IPS-20b (cell line): ENCODE measurements at regions not wholly inside any gene's neighbourhood (a gene's known extent, or its start where the extent isn't known, plus 50 kb on each side); places are given as distances from the start of the nearest gene placed in this dataset.
"Not testable (repeated sequence)": the region's sequence is repeated elsewhere in the genome, so short reads cannot be mapped to it uniquely, and the experiment has no call there.

Experiments used
- H3K27ac ChIP-seq: one replicate; pipeline ENCODE4 v1.5.1; 2013; ENCODE audit warnings: low read length
- H3K27me3 ChIP-seq: 2 replicates; pipeline ENCODE4 v1.6.1; 2013; ENCODE audit warnings: mild to moderate bottlenecking, low read length, inconsistent platforms; ENCODE audit not compliant: insufficient read depth
- H3K36me3 ChIP-seq: 2 replicates; pipeline ENCODE4 v1.6.1; 2013; ENCODE audit warnings: low read depth, mild to moderate bottlenecking, inconsistent platforms, low read length, moderate library complexity; ENCODE audit not compliant: insufficient read depth
- H3K4me1 ChIP-seq: 2 replicates; pipeline ENCODE4 v1.6.1; 2013; ENCODE audit warnings: mild to moderate bottlenecking, control low read depth, inconsistent platforms, low read length, moderate library complexity; ENCODE audit not compliant: insufficient read depth
- H3K4me3 ChIP-seq: 2 replicates; pipeline ENCODE4 v1.5.1; 2013; ENCODE audit warnings: mild to moderate bottlenecking, low read length, inconsistent platforms
- H3K9ac ChIP-seq: 2 replicates; pipeline ENCODE4 v1.6.1; 2013; ENCODE audit warnings: low read depth, mild to moderate bottlenecking, inconsistent platforms, low read length, moderate library complexity
- H3K9me3 ChIP-seq: 2 replicates; pipeline ENCODE4 v1.6.1; 2013; ENCODE audit warnings: mild to moderate bottlenecking, low read depth, low read length, inconsistent platforms; ENCODE audit not compliant: insufficient read depth

DNA sequence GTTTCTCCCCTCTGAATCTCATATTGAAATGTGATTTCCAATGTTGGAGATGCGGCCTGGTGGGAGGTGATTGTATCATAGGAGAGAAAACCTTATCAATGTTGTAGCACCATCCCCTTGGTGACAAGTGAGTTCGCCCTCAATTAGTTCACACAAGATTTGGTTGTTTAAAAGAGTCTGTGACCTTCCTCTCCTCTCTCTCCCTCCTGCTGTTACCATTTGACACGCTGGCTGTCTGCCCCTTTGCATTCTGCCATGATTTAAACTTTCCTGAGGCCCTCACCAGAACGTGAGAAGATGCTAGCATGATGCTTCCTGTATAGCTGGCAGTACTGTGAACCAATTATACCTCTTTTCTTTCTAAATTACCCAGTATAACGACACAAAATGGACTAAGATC lies 730.9 kb upstream of the PRMT6 start:
- Histone ChIP-seq H3K27ac (no peak overlapping the region), H3K9ac (no peak overlapping the region), H3K27me3 (no peaks in the 10 kb centered on the region), H3K4me3 (no peak overlapping the region), H3K36me3 (no peaks in the 10 kb centered on the region), H3K4me1 (no peaks in the 10 kb centered on the region), H3K9me3 (no peaks in the 10 kb centered on the region)

DNA sequence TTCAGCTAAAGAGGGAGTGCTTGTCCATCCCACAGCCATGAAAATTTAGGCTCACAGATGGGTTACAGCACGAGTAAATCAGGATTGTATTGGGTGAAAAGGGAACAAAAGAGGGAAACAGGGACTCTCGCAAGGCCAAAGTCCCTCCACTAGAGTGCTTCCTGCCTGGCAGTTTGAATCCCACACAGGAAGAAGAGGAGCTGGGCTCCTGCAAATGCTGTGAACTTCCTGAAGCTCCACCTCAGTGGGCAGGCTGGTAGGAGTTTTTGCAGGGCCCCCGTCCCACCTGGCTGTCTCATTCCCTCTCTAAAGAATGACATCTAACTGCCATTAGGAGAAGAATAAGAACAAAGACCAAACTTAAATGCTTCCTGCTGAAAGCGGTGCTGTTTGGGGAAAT lies 712.0 kb upstream of the PRMT6 start:
- no peaks in the 10 kb centered on the region for H3K27me3 ChIP-seq
- H3K4me3 ChIP-seq: no peak overlapping the region
- H3K9ac ChIP-seq: no peak overlapping the region
- no peaks in the 10 kb centered on the region; the same call in 1 of the 2 replicates for H3K4me1 ChIP-seq
- no peak overlapping the region for H3K27ac ChIP-seq
- no peaks in the 10 kb centered on the region for H3K36me3 ChIP-seq
- peaks cover 12% of the 10 kb centered on the region; the same call in 1 of the 2 replicates for H3K9me3 ChIP-seq

DNA sequence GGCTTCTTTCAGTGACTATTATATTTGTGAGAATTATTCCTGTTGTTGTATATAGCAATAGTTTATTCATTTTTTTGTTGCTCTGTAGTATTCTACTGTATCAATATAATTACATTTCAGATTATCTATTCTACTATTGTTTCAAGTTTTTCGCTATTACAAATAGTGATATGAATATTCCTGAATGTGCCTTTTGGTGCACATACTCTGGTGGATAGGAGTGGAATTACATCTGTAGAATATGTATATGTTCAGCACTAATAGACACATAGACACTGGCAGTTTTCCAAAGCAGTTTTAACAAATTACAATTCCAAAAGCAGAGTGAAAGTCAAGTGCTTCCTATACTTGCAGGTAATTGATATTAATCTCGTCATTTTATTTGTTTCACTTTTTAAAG lies 696.2 kb upstream of the PRMT6 start:
- no peaks in the 10 kb centered on the region for H3K36me3 ChIP-seq
- H3K27me3 ChIP-seq: no peaks in the 10 kb centered on the region
- no peak overlapping the region for H3K9ac ChIP-seq
- H3K27ac ChIP-seq: no peak overlapping the region
- no peaks in the 10 kb centered on the region for H3K4me1 ChIP-seq
- H3K9me3 ChIP-seq: peaks cover 6% of the 10 kb centered on the region
- H3K4me3 ChIP-seq: no peak overlapping the region

DNA sequence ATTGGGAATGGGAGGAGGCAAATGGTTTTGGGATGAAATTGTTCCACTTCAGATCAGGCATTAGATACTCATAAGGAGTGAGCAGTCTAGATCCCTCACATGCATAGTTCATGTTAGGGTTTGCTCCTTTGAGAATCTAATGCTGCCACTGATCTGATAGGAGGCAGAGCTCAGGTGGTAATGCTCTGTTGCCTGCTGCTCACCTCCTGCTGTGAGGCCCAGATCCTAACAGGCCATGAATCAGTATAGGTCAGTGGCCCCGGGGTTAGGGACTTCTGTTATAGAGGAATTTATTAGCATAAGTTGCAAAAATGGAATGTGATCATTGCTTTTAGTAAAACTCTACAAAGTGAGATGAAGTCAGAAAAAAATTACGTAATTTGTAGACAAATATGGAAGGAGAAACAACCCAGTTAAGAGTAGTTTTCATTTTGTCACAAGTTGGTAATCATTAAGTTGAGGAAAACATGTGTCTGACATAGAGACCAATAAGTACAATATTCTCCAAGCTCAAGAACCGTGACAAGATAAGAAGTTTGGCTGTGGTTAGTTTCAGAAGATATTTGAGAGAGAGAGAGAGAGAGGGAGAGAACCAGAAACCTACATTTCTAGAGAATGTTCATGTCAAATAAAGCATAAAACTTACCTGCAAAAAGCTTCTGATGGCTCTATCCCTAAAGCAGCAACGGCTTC lies 689.7 kb upstream of the PRMT6 start:
- H3K27me3 ChIP-seq: no peaks in the 10 kb centered on the region
- no peak overlapping the region for H3K27ac ChIP-seq
- H3K9ac ChIP-seq: no peak overlapping the region
- H3K4me3 ChIP-seq: no peak overlapping the region
- no peaks in the 10 kb centered on the region for H3K36me3 ChIP-seq
- no peaks in the 10 kb centered on the region for H3K4me1 ChIP-seq
- no peaks in the 10 kb centered on the region for H3K9me3 ChIP-seq

DNA sequence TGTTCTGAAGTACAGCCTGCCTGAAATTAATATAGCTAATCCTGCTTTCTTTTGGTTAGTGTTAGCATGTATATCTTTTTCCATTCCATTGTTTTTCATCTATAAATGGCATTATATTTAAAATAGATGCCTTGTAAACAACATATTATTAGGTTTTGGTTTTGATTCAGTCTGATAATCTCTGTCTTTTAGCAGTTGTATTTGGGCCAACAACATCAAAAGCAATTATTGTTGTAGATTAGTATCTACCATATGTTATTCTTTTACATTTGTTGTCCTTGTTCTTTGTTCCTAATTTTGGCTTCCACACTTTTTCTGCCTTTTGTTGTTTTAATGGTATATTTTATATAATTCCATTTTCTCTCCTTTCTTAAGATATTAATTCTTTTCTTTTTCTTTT lies 678.2 kb upstream of the PRMT6 start:
- Histone ChIP-seq H3K4me3 (no peak overlapping the region), H3K9me3 (peaks cover 4% of the 10 kb centered on the region; the same call in 1 of the 2 replicates), H3K36me3 (no peaks in the 10 kb centered on the region), H3K9ac (no peak overlapping the region), H3K27me3 (no peaks in the 10 kb centered on the region), H3K27ac (no peak overlapping the region), H3K4me1 (no peaks in the 10 kb centered on the region)

DNA sequence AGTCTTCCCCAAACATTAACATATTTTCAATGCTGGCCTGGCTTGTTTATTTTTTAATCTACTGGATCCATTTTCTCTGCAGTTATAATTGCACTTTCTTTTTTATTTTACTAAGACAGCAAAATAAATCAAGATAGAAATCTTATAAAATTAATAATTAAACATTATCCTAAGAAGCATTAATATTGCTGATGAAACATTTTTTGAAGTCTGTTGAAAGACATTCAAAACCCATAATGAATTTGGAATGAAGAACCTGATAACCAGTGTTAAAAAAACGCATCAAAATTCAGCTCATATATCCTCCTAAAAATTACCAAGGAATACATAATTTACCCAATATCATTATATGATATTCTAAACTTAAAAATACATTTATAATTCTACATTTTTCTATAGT lies 675.7 kb upstream of the PRMT6 start:
- Histone ChIP-seq H3K27me3 (no peaks in the 10 kb centered on the region), H3K36me3 (no peaks in the 10 kb centered on the region), H3K9me3 (no peaks in the 10 kb centered on the region), H3K27ac (no peak overlapping the region), H3K9ac (no peak overlapping the region), H3K4me3 (no peak overlapping the region), H3K4me1 (no peaks in the 10 kb centered on the region)

DNA sequence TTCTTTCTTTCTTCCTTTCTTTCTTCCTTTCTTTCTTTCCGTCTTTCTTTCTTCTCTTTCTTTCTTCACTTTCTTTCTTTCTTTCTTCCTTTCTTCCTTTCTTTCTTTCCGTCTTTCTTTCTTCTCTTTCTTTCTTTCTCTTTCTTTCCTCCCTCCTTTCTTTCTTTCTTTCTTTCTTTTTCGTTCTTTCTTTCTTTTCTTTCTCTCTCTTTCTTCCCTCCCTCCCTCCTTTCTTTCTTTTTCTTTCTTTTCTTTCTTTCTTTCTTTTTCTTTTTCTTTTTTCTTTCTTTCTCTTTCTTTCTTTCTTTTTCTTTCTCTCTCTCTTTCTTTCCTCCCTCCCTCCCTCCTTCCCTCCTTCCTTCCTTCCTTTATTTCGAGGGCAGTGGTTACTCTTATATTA lies 667.3 kb upstream of the PRMT6 start:
- H3K4me1 ChIP-seq, H3K27me3 ChIP-seq, H3K9ac ChIP-seq, H3K9me3 ChIP-seq, H3K36me3 ChIP-seq, H3K4me3 ChIP-seq, H3K27ac ChIP-seq: not testable (repeated sequence)

DNA sequence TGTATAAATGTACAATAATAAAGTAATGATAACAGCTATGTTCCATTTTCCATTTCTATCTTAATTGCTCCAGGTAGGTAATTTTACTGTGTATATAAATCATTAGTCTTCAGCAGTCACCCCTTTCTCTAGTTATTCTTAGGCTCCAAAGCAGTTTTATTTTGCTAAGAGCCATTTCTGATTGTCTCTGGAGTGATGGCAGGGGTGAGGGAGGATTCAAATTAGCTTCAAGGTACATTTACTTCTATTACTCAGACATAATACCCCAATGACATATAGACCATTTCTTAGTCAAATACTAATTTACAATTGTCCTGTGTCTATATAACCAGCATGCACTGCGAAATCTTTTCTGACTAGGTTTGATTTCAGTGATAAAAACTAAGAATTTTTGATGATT lies 663.4 kb upstream of the PRMT6 start:
- no peak overlapping the region for H3K4me3 ChIP-seq
- H3K27me3 ChIP-seq: no peaks in the 10 kb centered on the region
- no peak overlapping the region for H3K9ac ChIP-seq
- H3K27ac ChIP-seq: no peak overlapping the region
- H3K36me3 ChIP-seq: no peaks in the 10 kb centered on the region
- H3K4me1 ChIP-seq: no peaks in the 10 kb centered on the region
- H3K9me3 ChIP-seq: no peaks in the 10 kb centered on the region

DNA sequence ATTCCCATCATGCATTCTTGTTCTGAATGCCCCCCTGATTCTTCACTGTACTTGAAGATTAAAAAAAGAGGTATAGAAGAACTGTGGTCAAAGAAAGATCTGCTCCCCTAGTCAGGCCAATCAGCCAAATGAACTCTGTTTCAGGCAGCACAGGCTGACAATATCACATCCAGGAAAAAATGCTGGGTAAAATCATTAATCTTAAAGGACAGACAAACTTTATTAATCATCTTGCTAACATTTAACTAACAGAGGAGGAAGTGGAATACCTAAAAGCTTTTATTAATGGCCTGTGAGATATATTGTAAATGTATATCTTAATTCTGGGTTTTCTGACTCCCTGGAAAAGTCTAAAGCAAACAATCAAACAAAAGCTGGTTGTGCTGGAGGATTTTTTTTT lies 660.5 kb upstream of the PRMT6 start:
- H3K4me1 ChIP-seq: no peaks in the 10 kb centered on the region
- no peaks in the 10 kb centered on the region for H3K36me3 ChIP-seq
- no peak overlapping the region for H3K4me3 ChIP-seq
- H3K27ac ChIP-seq: no peak overlapping the region
- no peak overlapping the region for H3K9ac ChIP-seq
- H3K27me3 ChIP-seq: no peaks in the 10 kb centered on the region
- no peaks in the 10 kb centered on the region for H3K9me3 ChIP-seq

DNA sequence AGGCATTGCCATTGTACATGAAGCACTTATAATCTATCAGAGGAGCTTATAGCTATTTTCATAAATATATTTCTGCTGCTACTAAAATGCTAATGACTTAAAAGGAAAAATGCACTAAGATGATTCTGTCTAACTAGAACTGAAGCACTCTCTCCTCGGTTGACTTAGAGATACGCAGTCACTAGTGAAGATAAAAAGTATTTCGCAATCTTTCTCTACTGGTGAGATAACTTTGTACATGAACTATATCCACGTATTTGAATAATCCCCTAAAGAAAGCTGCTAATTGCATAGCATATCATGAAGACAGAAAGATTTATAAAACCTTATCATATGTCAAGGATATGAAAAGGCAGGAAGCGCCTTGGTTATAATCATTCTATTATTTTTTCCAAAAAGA lies 658.1 kb upstream of the PRMT6 start:
- no peak overlapping the region for H3K9ac ChIP-seq
- no peaks in the 10 kb centered on the region for H3K9me3 ChIP-seq
- no peaks in the 10 kb centered on the region for H3K4me1 ChIP-seq
- H3K4me3 ChIP-seq: no peak overlapping the region
- H3K27me3 ChIP-seq: no peaks in the 10 kb centered on the region
- no peaks in the 10 kb centered on the region for H3K36me3 ChIP-seq
- no peak overlapping the region for H3K27ac ChIP-seq

DNA sequence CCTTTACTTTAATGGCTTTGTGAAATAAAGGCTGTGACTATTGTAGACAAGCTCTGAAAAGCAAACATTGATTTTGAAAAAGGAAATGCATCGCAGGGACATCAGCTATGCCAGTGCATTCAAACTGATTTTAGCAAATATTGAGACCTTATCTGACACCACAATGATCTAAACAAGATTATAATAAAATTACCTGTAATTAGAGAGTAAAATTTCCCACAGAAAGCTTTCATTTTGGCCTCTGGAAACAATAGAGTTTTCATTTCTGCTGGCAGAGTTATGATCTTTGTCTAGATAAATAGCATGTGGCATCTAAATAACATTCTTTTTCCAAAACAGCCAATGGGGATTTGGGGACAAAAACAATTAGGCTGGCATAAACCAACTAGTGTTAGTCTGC lies 650.4 kb upstream of the PRMT6 start:
- Histone ChIP-seq H3K9ac (no peak overlapping the region), H3K27ac (no peak overlapping the region), H3K27me3 (no peaks in the 10 kb centered on the region), H3K4me1 (no peaks in the 10 kb centered on the region), H3K9me3 (no peaks in the 10 kb centered on the region), H3K4me3 (no peak overlapping the region), H3K36me3 (no peaks in the 10 kb centered on the region)

DNA sequence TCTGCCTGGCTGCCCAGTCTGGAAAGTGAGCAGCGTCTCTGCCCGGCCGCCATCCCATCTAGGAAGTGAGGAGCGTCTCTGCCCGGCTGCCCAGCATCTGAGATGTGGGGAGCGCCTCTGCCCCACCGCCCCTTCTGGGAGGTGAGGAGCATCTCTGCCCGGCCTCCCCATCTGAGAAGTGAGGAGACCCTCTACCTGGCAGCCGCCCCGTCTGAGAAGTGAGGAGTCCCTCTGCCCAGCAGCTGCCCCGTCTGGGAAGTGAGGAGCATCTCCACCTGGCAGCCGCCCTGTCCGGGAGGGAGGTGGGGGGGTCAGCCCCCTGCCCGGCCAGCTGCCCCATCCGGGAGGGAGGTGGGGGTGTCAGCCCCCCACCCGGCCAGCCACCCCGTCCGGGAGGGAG lies 644.2 kb upstream of the PRMT6 start:
- H3K36me3 ChIP-seq: not testable (repeated sequence)

More for the DNA sequence above, 644.2 kb upstream of the PRMT6 start:
- H3K9me3 ChIP-seq, H3K27me3 ChIP-seq, H3K27ac ChIP-seq, H3K4me1 ChIP-seq, H3K4me3 ChIP-seq, H3K9ac ChIP-seq: not testable (repeated sequence)
